ENCODE measurements at regions not wholly inside any gene's neighbourhood (a gene's known extent, or its start where the extent isn't known, plus 50 kb on each side); places are given as distances from the start of the nearest gene placed in this dataset.

DNA sequence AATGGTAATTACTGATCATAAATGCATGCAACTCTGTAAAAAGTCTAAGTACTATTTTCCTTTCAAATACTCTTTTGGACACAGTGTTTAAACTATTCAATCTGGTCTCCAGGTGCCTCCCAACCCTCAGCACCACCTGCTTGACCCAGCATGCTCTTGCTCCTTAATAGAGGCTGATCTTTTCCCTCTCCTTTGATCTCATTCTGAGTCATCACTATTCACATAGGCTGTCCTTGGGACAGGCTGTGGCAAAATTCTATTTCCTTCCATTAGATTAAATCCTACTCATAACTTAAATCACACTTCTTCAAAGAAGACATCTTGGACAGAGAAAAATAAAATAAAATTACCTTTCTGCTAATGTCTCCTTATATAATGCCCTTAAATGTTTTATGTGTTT lies 199.4 kb upstream of the ST8SIA4 start:
- no peak overlapping the region for H3K27ac ChIP-seq (ENCODE audit: low read length)
- TF ChIP-seq, protein P1, sequence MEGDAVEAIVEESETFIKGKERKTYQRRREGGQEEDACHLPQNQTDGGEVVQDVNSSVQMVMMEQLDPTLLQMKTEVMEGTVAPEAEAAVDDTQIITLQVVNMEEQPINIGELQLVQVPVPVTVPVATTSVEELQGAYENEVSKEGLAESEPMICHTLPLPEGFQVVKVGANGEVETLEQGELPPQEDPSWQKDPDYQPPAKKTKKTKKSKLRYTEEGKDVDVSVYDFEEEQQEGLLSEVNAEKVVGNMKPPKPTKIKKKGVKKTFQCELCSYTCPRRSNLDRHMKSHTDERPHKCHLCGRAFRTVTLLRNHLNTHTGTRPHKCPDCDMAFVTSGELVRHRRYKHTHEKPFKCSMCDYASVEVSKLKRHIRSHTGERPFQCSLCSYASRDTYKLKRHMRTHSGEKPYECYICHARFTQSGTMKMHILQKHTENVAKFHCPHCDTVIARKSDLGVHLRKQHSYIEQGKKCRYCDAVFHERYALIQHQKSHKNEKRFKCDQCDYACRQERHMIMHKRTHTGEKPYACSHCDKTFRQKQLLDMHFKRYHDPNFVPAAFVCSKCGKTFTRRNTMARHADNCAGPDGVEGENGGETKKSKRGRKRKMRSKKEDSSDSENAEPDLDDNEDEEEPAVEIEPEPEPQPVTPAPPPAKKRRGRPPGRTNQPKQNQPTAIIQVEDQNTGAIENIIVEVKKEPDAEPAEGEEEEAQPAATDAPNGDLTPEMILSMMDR (IDR thresholded peaks at IDR 0.05; ENCODE audit: low read depth, low read length), result no peak
- TF ChIP-seq EZH2phosphoT487 (IDR thresholded peaks at IDR 0.05; ENCODE audit: low read depth), result no peak
- H2AFZ ChIP-seq (ENCODE audit: low read depth, low read length), result no peak overlapping the region
- no peak overlapping the region for H3K4me3 ChIP-seq (ENCODE audit: low read length)
- H3K36me3 ChIP-seq (replicated peaks; ENCODE audit: low read depth, low read length), result no peaks in the 10 kb centered on the region
- no peaks in the 10 kb centered on the region for H3K4me1 ChIP-seq (ENCODE audit: low read length)
- no peaks in the 10 kb centered on the region for H3K79me2 ChIP-seq (ENCODE audit: low read length)
- H3K9ac ChIP-seq (ENCODE audit: low read length), result no peak overlapping the region
- no peaks in the 10 kb centered on the region for H3K27me3 ChIP-seq (ENCODE audit: low read depth, low read length)
- no peak overlapping the region for H3K4me2 ChIP-seq (ENCODE audit: low read length)
- H3K9me3 ChIP-seq (ENCODE audit: insufficient read depth, low read length), result no peaks in the 10 kb centered on the region
- no peaks in the 10 kb centered on the region for H4K20me1 ChIP-seq (ENCODE audit: insufficient read depth, low read length)

DNA sequence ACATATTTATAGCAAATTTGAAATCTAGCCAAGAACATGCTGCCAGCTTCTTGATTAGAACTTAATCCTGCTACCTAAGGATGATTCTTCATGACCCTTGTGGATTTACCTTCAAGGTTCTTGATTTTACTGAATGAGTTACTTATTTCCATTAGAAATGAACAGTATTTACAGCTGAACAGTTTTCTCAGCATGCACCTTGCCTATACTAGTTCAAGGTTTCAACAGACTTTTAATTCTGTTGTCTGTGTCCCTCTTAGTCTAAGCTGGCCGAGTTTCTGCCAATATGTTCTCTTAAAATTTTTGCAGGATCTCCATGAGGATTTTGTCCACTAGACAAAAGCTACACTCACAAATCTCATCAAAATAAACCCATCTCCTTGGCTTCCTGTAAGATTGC lies 188.8 kb upstream of the ST8SIA4 start:
- Histone ChIP-seq H3K4me2 (ENCODE audit: low read length) (no peak overlapping the region), H3K4me3 (ENCODE audit: low read length) (no peak overlapping the region), H3K4me1 (ENCODE audit: low read length) (no peaks in the 10 kb centered on the region), H3K36me3 (replicated peaks; ENCODE audit: low read depth, low read length) (no peaks in the 10 kb centered on the region), H3K9me3 (ENCODE audit: insufficient read depth, low read length) (no peaks in the 10 kb centered on the region), H3K79me2 (ENCODE audit: low read length) (no peaks in the 10 kb centered on the region), H2AFZ (ENCODE audit: low read depth, low read length) (no peak overlapping the region), H3K27me3 (ENCODE audit: low read depth, low read length) (no peaks in the 10 kb centered on the region), H3K27ac (ENCODE audit: low read length) (no peak overlapping the region), H3K9ac (ENCODE audit: low read length) (no peak overlapping the region), H4K20me1 (ENCODE audit: insufficient read depth, low read length) (no peaks in the 10 kb centered on the region)
- TF ChIP-seq EZH2phosphoT487 (IDR thresholded peaks at IDR 0.05; ENCODE audit: low read depth), result no peak
- TF ChIP-seq, protein P1 (IDR thresholded peaks at IDR 0.05; ENCODE audit: low read depth, low read length), result no peak

DNA sequence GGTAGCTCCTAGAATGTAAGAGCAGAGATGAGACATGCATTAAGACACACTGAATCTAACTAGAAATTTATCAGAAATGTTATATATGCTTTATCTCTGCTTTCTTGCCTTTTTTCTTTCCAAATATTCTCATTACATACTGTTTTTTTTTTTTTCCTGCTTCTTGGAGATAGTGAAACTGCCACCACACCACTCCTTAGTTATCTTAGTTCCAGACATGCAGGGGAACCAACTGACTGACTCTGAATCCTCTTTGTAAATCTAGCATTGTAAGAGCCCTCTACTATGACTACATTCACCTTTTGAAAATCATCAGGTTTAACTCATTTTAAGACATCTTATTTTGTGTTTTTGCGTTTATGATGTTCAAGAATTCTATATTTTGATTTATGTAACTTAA lies 181.3 kb upstream of the ST8SIA4 start:
- Histone ChIP-seq H2AFZ (ENCODE audit: low read depth, low read length) (no peak overlapping the region), H4K20me1 (ENCODE audit: insufficient read depth, low read length) (no peaks in the 10 kb centered on the region), H3K27me3 (ENCODE audit: low read depth, low read length) (no peaks in the 10 kb centered on the region), H3K9ac (ENCODE audit: low read length) (no peak overlapping the region), H3K9me3 (ENCODE audit: insufficient read depth, low read length) (no peaks in the 10 kb centered on the region), H3K36me3 (replicated peaks; ENCODE audit: low read depth, low read length) (no peaks in the 10 kb centered on the region), H3K4me1 (ENCODE audit: low read length) (no peaks in the 10 kb centered on the region), H3K27ac (ENCODE audit: low read length) (no peak overlapping the region), H3K4me3 (ENCODE audit: low read length) (no peak overlapping the region), H3K79me2 (ENCODE audit: low read length) (no peaks in the 10 kb centered on the region), H3K4me2 (ENCODE audit: low read length) (no peak overlapping the region)
- TF ChIP-seq, protein P1 (IDR thresholded peaks at IDR 0.05; ENCODE audit: low read depth, low read length), result no peak
- TF ChIP-seq EZH2phosphoT487 (IDR thresholded peaks at IDR 0.05; ENCODE audit: low read depth), result no peak

DNA sequence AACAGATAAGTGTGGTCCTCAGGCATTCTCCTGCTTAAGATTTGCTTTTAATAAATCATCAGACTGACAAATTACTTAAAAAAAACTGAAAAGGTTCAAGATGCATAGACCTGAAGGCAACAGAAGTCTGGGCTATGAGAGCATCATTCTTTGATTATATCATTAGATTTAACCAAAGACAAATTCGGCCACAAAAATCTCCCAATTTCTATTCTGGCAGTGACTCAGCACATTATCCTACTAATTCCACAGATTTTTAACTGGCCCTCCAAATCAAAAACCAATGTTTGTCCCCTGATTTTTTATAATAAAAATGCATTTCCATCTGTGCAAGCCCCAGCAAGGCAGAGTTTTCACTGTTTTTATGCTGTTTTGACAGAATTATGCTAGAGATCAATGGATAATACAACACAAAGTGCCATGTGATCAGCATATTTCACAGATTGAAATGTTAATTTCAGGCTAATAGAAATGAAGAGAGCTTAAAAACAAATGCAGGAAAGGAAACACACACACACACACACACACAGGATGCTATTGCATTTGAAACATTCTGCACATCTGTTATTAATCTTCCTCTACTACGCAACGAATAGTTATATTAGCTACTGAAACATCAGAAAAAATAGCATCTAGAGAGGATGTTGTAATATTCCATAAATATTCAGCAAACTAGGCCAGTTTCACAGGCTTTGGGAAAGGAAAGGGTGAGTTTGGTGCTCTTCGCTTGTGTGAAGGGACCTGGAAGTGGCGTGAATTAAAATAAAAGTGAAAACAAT lies 177.6 kb upstream of the ST8SIA4 start:
- no peak for TF ChIP-seq EZH2phosphoT487 (IDR thresholded peaks at IDR 0.05; ENCODE audit: low read depth)
- TF ChIP-seq, protein P1 (IDR thresholded peaks at IDR 0.05; ENCODE audit: low read depth, low read length), result no peak

More for the DNA sequence above, 177.6 kb upstream of the ST8SIA4 start:
- Histone ChIP-seq H2AFZ (ENCODE audit: low read depth, low read length) (no peak overlapping the region), H3K4me2 (ENCODE audit: low read length) (no peak overlapping the region), H3K9ac (ENCODE audit: low read length) (no peak overlapping the region), H3K4me3 (ENCODE audit: low read length) (no peak overlapping the region), H3K9me3 (ENCODE audit: insufficient read depth, low read length) (no peaks in the 10 kb centered on the region), H4K20me1 (ENCODE audit: insufficient read depth, low read length) (no peaks in the 10 kb centered on the region), H3K36me3 (replicated peaks; ENCODE audit: low read depth, low read length) (no peaks in the 10 kb centered on the region), H3K79me2 (ENCODE audit: low read length) (no peaks in the 10 kb centered on the region), H3K4me1 (ENCODE audit: low read length) (no peaks in the 10 kb centered on the region), H3K27me3 (ENCODE audit: low read depth, low read length) (no peaks in the 10 kb centered on the region), H3K27ac (ENCODE audit: low read length) (no peak overlapping the region)

Measured in OCI-LY3 (cell line).